ENCODE measurements at regions not wholly inside any gene's neighbourhood (a gene's known extent, or its start where the extent isn't known, plus 50 kb on each side); places are given as distances from the start of the nearest gene placed in this dataset.
A peak's percentile ranks its signal among the peaks of the same experiment; 100 is the strongest.

- peak; percentile 58 for DNase-seq
Measured at GRCh38 chr2:146927080-146927711, 917.6 kb upstream of the ACVR2A start.

GRCh38 chr2:146918280-146918679 is 926.5 kb upstream of the ACVR2A start:
- DNase-seq = no peak

- DNase-seq = no peak
Measured at GRCh38 chr2:146917431-146918042, 927.3 kb upstream of the ACVR2A start.

DNA sequence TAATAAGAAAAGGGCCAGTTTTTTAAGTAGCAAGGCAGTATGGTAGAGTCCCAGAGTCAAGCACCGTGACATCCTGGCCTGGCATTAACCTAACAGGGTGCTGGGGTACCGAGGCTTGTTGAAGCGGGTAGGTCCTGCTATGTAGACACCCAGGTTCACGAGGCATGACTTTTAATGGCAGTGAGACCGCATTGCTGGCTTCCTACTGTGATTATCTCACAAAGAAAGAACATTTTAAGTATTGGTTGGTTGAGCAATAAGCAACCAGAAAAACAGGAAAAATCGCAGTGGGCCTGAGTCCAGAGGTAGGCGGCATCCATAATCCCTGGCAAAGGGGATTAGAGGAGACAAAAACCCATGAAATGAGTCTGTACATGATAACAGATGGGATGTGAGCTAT is 927.9 kb upstream of the ACVR2A start:
- DNase-seq = no peak

- DNase-seq = no peak
Measured at GRCh38 chr2:146913476-146913875, 931.4 kb upstream of the ACVR2A start.

DNA sequence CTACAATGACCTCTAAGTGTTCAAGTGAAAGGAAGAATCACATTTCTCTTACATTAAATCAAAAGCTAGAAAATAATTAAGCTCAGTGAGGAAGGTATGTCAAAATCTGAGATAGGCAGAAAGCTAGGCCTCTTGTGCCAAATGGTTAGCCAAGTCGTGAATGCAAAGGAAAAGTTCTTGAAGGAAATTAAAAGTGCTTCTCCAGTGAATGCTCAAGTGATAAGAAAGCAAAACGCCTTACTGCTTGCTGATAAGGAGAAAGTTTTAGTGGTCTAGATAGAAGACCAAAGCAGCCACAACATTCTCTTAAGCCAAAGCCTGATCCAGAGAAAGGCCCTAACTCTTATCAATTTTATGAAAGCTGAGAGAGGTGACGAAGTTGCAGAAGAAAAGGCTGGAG is 932.3 kb upstream of the ACVR2A start:
- peak; percentile 57 for DNase-seq

- DNase-seq = no peak
Measured at GRCh38 chr2:146908776-146909175, 936.1 kb upstream of the ACVR2A start.

GRCh38 chr2:146898083-146898482 is 946.7 kb upstream of the ACVR2A start:
- DNase-seq = no peak

- no peak for DNase-seq
Measured at GRCh38 chr2:146894514-146894913, 950.3 kb upstream of the ACVR2A start.

DNA sequence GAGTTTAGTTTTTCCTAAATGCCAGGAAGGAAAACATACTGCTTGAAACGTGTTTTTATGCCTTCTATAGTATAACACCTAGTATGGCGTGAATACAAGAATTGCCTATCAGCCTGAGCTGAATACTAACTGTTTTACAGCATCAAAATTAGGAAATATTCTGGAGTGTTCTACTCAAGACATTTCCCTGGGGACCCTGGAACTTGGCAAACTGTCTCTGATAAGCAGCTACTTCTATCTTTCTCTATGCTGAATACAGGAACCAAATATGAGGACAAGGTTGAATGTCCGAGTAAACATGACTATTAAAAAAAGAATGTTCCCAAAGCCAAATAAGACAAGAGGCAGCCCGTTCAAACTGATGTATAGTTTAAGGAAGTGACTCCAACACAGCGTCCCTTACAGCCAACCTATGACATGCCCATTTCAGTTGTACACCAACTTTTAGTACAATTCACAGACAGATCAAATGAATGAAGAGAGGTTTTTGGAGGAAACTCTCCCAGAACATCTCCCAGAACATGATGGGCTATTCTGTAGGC is 951.3 kb upstream of the ACVR2A start:
- DNase-seq = no peak

DNA sequence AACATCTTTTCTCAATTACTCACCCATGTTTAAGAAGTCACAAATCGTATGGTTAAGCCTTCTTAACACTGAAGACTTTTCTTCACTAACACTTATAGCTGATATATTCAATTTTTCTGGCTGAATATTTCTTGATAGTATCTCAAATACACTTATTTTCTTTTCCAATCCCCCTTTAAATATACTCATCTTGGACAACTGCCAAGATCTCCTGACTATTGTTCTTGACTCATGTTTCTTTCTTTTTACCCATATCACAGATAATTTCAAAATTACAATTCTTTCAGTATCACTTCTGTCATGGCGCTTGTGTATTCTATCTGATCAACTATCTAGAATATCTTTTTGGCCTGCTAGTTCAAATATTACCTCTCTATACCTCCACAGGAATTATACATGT is 954.3 kb upstream of the ACVR2A start:
- no peak for DNase-seq

DNA sequence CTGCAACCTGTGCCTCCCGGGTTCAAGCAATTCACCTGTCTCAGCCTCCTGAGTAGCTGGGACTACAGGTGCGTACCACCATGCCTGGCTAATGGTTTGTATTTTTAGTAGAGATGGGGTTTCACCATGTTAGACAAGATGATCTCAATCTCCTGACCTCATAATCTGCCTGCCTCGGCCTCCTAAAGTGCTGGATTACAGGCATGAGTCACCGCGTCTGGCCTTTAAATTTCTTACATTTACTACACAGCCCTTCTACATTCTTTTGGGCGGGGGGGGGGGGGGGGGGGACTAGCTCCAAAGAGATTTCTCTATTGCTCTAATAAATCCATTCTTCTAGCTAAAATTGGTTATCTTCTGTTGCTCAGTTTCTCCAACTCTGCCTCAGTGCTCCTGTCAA is 964.9 kb upstream of the ACVR2A start:
- no peak for DNase-seq

- no peak for DNase-seq
Measured at GRCh38 chr2:146874260-146874658, 970.6 kb upstream of the ACVR2A start.

- DNase-seq = no peak
Measured at GRCh38 chr2:146873646-146874259, 971.1 kb upstream of the ACVR2A start.

GRCh38 chr2:146873056-146873455 is 971.8 kb upstream of the ACVR2A start:
- no peak for DNase-seq

- no peak for DNase-seq
Measured at GRCh38 chr2:146870691-146871090, 974.1 kb upstream of the ACVR2A start.

DNA sequence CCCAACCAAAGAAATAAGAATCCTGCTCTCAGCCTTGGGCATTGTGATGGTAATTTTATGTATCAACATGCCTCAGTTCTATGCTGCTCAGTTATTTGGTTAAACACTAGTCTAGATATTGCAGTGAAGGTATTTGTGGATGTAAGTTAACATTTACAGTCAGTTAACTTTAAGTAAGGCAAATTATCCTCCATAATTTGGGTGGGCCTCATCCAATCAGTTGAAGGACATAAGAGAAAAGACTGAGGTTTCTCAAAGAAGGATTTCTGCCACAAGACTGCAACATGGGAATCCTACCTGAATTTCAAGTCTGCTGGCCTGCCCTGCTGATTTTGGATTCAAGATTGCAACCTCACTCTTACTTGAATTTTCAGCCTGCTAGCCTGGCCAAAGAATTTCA is 975.5 kb upstream of the ACVR2A start:
- DNase-seq = no peak

GRCh38 chr2:146868051-146868450 is 976.8 kb upstream of the ACVR2A start:
- no peak for DNase-seq

- no peak for DNase-seq
Measured at GRCh38 chr2:146867477-146867986, 977.3 kb upstream of the ACVR2A start.

DNA sequence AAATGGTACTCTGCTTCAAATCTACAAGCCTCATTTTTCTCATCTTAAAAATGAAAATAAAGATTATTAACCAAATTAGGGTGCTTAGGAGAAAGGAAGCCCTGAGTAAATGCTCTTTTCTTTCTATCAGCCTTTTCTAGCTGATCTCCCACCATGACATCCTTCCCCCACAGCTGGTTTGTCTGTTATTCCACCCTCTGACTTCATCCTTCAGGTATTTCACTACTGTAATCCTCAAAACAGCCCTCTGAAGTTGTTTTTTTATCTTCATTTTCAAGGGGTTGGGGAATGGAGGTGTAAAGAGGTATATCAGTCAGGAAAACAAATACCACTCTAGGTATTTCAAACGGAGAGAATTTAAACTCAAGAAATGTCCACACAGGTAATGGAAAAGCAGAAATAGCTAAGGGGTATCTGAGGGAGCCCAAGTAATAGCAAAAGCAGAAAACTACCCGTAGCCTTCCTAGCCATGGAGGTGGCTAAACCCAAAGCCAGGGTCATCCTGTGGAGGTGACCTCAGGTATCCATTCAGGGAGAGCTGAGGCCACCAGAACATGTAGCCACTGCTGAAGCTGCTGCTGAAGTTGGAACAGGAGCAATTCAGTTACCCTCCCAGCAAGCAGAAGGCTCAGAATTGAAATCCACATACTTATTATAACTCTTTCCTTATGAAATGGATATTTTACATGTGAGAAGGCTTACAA is 990.9 kb upstream of the ACVR2A start:
- no peak for DNase-seq

DNA sequence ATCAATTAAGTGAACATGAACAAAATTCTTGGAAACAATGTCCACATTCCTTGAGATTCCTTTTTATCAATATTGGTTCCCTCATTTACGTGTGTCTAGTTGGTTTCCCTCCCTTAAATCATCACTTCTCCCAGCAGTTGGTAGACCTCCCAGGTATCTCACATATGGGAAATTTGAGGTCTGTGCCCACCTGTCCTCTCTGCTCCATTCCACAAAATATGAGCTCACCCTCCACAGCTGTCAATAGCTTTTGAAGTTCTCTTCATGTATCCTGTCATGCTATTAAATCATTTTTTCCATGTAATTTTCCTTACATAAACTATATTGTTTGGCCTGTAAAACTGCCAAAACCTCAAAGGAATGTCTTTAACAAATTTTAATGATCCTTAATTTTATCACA is 992.2 kb upstream of the ACVR2A start:
- DNase-seq = no peak

DNA sequence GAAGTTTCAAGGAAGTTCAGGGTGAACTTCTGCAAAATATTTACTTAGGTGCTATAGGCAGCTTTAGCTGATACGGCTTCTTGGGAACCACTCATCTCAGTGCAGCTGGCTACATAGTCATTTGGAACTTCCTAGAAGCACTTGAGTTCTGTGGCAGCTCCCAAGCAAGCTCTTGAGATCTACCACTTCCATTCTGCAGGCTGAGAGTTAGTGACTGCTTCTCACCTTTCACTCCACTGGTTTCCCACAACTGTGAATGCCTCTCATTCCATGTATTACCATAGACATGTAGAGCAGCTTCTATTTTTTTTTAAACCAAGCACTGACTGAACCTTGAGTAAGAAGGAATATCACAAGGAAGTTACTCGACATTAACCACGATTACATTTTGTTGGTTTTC is 994.1 kb upstream of the ACVR2A start:
- no peak for DNase-seq

GRCh38 chr2:146847846-146848245 is 997.0 kb upstream of the ACVR2A start:
- no peak for DNase-seq

Data from OCI-M1 (cell line).